OCI-LY7 (cell line): ENCODE measurements at regions not wholly inside any gene's neighbourhood (a gene's known extent, or its start where the extent isn't known, plus 50 kb on each side); places are given as distances from the start of the nearest gene placed in this dataset.

ENCODE experiments used
- CTCF ChIP-seq: fragments of 200-600 bp; sonication (generic); conservative IDR thresholded peaks from 2 replicates; pipeline ENCODE4 v1.5.1; 2014; ENCODE audit warnings: mild to moderate bottlenecking, antibody characterized with exemption, low read length, moderate library complexity, mixed read lengths
- EZH2phosphoT487 ChIP-seq: fragments of 200-600 bp; sonication (generic); IDR thresholded peaks from 2 replicates; pipeline ENCODE4 v1.6.1; 2018; ENCODE audit warnings: low read depth, borderline replicate concordance, mild to moderate bottlenecking, mixed run types, antibody characterized with exemption, low read length, moderate library complexity, mixed read lengths

DNA sequence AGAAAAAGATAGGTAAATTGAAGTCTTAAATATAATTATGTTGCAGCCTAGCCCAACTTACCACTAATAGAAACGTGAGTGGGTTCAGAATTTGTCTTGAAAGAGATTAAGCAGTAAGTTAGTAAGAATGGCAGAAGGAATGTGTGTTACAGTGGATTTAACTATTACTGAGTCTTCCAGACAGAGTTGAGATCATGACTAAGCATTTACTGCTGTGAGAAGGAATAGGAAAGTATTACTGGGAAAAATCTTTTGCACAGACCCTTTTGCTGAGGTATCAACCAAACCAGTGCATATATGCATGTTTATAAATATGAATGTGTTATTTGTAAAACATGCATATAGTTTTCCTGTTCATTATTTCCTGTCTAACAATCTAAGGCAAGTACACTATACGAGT, 112.8 kb upstream of the EFNA5 start:
- TF ChIP-seq CTCF = no peak
- no peak for TF ChIP-seq EZH2phosphoT487
